ENCODE measurements at regions not wholly inside any gene's neighbourhood (a gene's known extent, or its start where the extent isn't known, plus 50 kb on each side); places are given as distances from the start of the nearest gene placed in this dataset.
"Not testable (repeated sequence)": the region's sequence is repeated elsewhere in the genome, so short reads cannot be mapped to it uniquely, and the experiment has no call there.

GRCh38 chr4:13903061-13903460, 275.5 kb upstream of the BOD1L1 start:
- no peak for FAIRE-seq

- FAIRE-seq: no peak
Observed at GRCh38 chr4:13903901-13904300, 276.4 kb upstream of the BOD1L1 start.

- no peak for FAIRE-seq
Observed at GRCh38 chr4:13905543-13905942, 278.0 kb upstream of the BOD1L1 start.

- no peak for FAIRE-seq
Observed at GRCh38 chr4:13906727-13907126, 279.2 kb upstream of the BOD1L1 start.

GRCh38 chr4:13907255-13907751, 279.8 kb upstream of the BOD1L1 start:
- FAIRE-seq: no peak

GRCh38 chr4:13908455-13908854, 280.9 kb upstream of the BOD1L1 start:
- no peak for FAIRE-seq

- FAIRE-seq: no peak
Observed at GRCh38 chr4:13910556-13910955, 283.0 kb upstream of the BOD1L1 start.

- FAIRE-seq: no peak
Observed at GRCh38 chr4:13911256-13911655, 283.7 kb upstream of the BOD1L1 start.

GRCh38 chr4:13912436-13912925, 285.0 kb upstream of the BOD1L1 start:
- no peak for FAIRE-seq

GRCh38 chr4:13912966-13913365, 285.4 kb upstream of the BOD1L1 start:
- FAIRE-seq: no peak

GRCh38 chr4:13917015-13917414, 289.5 kb upstream of the BOD1L1 start:
- no peak for FAIRE-seq

GRCh38 chr4:13918110-13918509, 290.6 kb upstream of the BOD1L1 start:
- FAIRE-seq: no peak

- FAIRE-seq: no peak
Observed at GRCh38 chr4:13918991-13919441, 291.5 kb upstream of the BOD1L1 start.

- no peak for FAIRE-seq
Observed at GRCh38 chr4:13920111-13920875, 292.8 kb upstream of the BOD1L1 start.

GRCh38 chr4:13920901-13921300, 293.4 kb upstream of the BOD1L1 start:
- no peak for FAIRE-seq

- FAIRE-seq: no peak
Observed at GRCh38 chr4:13921805-13922204, 294.3 kb upstream of the BOD1L1 start.

GRCh38 chr4:13922459-13922858, 294.9 kb upstream of the BOD1L1 start:
- no peak for FAIRE-seq

GRCh38 chr4:13922873-13923645, 295.5 kb upstream of the BOD1L1 start:
- no peak for FAIRE-seq

- not testable (repeated sequence) for FAIRE-seq
Observed at GRCh38 chr4:13924900-13925299, 297.4 kb upstream of the BOD1L1 start.

GRCh38 chr4:13928214-13928613, 300.7 kb upstream of the BOD1L1 start:
- FAIRE-seq: no peak

- no peak for FAIRE-seq
Observed at GRCh38 chr4:13930155-13930554, 302.6 kb upstream of the BOD1L1 start.

- no peak for FAIRE-seq
Observed at GRCh38 chr4:13933191-13933590, 305.7 kb upstream of the BOD1L1 start.

- FAIRE-seq: no peak
Observed at GRCh38 chr4:13938299-13938698, 310.8 kb upstream of the BOD1L1 start.

GRCh38 chr4:13940921-13941320, 313.4 kb upstream of the BOD1L1 start:
- no peak for FAIRE-seq

All from colon (tissue), 2 donors.